PC-9 (cell line): ENCODE measurements at regions not wholly inside any gene's neighbourhood (a gene's known extent, or its start where the extent isn't known, plus 50 kb on each side); places are given as distances from the start of the nearest gene placed in this dataset.

Source experiments
- EZH2 ChIP-seq: fragments of 200-600 bp; sonication (generic); IDR thresholded peaks from 2 replicates; pipeline ENCODE4 v1.8.0; 2017; ENCODE audit warnings: antibody characterized with exemption, low read depth
- TF ChIP-seq, protein P1 (sequence below): fragments of 200-600 bp; sonication (generic); conservative IDR thresholded peaks from 2 replicates; pipeline ENCODE4 v1.6.1; 2017; ENCODE audit warnings: mixed run types, antibody characterized with exemption, mild to moderate bottlenecking, moderate library complexity

DNA sequence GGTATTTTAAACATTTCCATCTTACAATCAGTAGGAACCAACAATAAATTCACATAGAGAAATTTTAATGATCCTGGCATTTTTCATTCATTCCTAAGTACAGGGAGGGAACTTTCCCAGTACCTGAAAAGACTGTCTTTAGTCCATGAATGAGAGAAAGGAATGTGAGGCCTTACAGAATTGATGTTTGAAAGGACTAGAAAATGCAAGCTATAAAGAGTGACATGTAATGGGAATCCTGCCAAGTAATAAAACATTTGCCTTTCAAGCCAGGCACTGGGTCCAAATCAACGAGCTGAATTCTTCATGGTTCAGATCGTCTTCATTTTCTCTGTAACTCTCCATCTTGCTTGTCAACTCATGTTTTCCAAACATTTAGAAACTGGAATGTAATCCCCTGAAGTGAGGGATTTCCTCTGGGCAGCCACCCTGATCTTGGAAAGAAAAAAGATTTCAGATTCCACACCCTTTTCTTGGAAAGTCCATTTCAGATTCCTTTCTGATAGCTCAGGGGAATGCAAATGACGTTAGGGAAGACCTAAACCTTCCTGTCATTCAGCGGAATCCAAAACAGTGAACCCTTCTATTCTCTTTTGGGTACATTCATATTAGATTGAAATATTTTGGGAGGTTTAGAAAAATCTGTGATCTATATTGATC lies 315.8 kb downstream of the SH3GL2 start:
- TF ChIP-seq, protein P1, sequence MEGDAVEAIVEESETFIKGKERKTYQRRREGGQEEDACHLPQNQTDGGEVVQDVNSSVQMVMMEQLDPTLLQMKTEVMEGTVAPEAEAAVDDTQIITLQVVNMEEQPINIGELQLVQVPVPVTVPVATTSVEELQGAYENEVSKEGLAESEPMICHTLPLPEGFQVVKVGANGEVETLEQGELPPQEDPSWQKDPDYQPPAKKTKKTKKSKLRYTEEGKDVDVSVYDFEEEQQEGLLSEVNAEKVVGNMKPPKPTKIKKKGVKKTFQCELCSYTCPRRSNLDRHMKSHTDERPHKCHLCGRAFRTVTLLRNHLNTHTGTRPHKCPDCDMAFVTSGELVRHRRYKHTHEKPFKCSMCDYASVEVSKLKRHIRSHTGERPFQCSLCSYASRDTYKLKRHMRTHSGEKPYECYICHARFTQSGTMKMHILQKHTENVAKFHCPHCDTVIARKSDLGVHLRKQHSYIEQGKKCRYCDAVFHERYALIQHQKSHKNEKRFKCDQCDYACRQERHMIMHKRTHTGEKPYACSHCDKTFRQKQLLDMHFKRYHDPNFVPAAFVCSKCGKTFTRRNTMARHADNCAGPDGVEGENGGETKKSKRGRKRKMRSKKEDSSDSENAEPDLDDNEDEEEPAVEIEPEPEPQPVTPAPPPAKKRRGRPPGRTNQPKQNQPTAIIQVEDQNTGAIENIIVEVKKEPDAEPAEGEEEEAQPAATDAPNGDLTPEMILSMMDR = no peak
- TF ChIP-seq EZH2 = no peak
